Vagina (tissue), 2 donors: ENCODE measurements at regions not wholly inside any gene's neighbourhood (a gene's known extent, or its start where the extent isn't known, plus 50 kb on each side); places are given as distances from the start of the nearest gene placed in this dataset.

Source experiments
- DNase-seq, 2 donors: peaks; one replicate each; pipeline ENCODE4 v3.0.0-alpha.2; 2017; ENCODE audit errors: extremely low spot score in 2 of 2
- H3K27ac ChIP-seq: fragments of 200-600 bp; sonication (generic); one replicate; pipeline ENCODE4 v1.5.1; 2019
- H3K27me3 ChIP-seq: fragments of 200-600 bp; sonication (generic); one replicate; pipeline ENCODE4 v1.5.1; 2019
- H3K36me3 ChIP-seq, 2 donors: fragments of 200-600 bp; sonication (generic); one replicate each; pipeline ENCODE4 v1.5.1; 2017 to 2019
- H3K4me1 ChIP-seq: fragments of 200-600 bp; sonication (generic); one replicate; pipeline ENCODE4 v1.5.1; 2019
- H3K4me3 ChIP-seq, 2 donors: fragments of 200-600 bp; sonication (generic); 1 replicate in 1 of 2; 2 replicates in 1 of 2; pipeline ENCODE4 v1.5.1; 2016 to 2019
- H3K9me3 ChIP-seq: fragments of 200-600 bp; sonication (generic); one replicate; pipeline ENCODE4 v1.5.1; 2019
- POLR2A ChIP-seq, 2 donors: fragments of 450-650 bp; IDR thresholded peaks; one replicate each; pipeline ENCODE4 v1.6.1; 2017; ENCODE audit warnings: antibody characterized with exemption in 2 of 2, mild to moderate bottlenecking in 2 of 2, moderate library complexity in 2 of 2
- POLR2AphosphoS5 ChIP-seq, 2 donors: sonication (generic); formaldehyde crosslinking; IDR thresholded peaks; one replicate each; pipeline ENCODE4 v1.9.0; 2017; ENCODE audit warnings: antibody characterized with exemption in 2 of 2, mild to moderate bottlenecking in 2 of 2, low read depth in 1 of 2; ENCODE audit not compliant: insufficient read depth in 1 of 2
- intact Hi-C: fragments of 100-400 bp; cut with DNase I; formaldehyde crosslinking; loops from one replicate; pipeline ENCODE4 v1.15.1; 2023
- TF ChIP-seq, protein P1 (sequence below), 3 experiments: fragments of 450-650 bp in 2 of 3; fragments of 200-600 bp in 1 of 3; sonication (generic) in 1 of 3; IDR thresholded peaks; one replicate each; pipeline ENCODE4 v1.5.1; 2017 to 2019; ENCODE audit warnings: antibody characterized with exemption in 3 of 3, mild to moderate bottlenecking in 2 of 3, moderate library complexity in 2 of 3

DNA sequence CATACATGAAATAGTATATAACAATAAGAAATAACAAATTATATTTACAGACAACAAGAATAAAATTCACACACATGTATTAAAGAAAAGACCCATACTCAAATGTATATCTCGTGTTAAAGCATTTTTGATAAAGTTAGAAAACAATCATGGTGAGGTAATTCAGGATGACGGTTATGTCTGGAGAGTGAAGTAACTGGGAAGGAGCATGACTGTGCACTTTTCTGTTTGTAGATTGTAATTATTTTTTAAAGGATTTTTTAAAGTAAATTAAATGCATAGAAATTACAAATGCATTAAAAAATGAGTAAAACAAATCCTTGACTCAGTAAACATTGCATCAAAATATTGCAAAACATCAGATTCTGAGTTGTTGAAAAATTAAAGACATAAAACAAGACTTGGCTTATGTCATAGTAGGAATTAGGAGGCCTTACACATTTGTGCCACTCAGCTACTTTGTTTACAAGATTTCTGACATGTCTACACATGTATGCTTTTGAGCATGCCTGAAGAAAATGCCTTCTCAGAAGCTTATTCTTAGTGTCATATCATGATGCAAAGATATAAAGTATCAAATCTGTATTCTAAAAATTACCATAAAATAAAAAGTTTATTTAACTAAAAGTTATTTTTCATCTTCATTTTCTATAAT, 1325.1 kb downstream of the SLC16A7 start:
- no peaks in the 10 kb centered on the region for H3K27me3 ChIP-seq
- DNase-seq, result no peak
- H3K36me3 ChIP-seq, result no peaks in the 10 kb centered on the region
- H3K9me3 ChIP-seq, result no peaks in the 10 kb centered on the region
- peak in 1 of 2 donors; percentile 12 for TF ChIP-seq POLR2AphosphoS5 (IDR thresholded peaks at IDR 0.05; ENCODE audit: insufficient read depth in 1 of 2, low read depth in 1 of 2)
- TF ChIP-seq POLR2A (IDR thresholded peaks at IDR 0.05), result no peak
- intact Hi-C loops, result no loop called here
- no peaks in the 10 kb centered on the region for H3K4me1 ChIP-seq
- H3K4me3 ChIP-seq, result no peak overlapping the region
- H3K27ac ChIP-seq, result no peak overlapping the region

GRCh38 chr12:60921541-60921940, 1325.7 kb downstream of the SLC16A7 start:
- no peaks in the 10 kb centered on the region for H3K27me3 ChIP-seq
- H3K9me3 ChIP-seq, result no peaks in the 10 kb centered on the region
- no peak for TF ChIP-seq POLR2A (IDR thresholded peaks at IDR 0.05)
- TF ChIP-seq, protein P1, sequence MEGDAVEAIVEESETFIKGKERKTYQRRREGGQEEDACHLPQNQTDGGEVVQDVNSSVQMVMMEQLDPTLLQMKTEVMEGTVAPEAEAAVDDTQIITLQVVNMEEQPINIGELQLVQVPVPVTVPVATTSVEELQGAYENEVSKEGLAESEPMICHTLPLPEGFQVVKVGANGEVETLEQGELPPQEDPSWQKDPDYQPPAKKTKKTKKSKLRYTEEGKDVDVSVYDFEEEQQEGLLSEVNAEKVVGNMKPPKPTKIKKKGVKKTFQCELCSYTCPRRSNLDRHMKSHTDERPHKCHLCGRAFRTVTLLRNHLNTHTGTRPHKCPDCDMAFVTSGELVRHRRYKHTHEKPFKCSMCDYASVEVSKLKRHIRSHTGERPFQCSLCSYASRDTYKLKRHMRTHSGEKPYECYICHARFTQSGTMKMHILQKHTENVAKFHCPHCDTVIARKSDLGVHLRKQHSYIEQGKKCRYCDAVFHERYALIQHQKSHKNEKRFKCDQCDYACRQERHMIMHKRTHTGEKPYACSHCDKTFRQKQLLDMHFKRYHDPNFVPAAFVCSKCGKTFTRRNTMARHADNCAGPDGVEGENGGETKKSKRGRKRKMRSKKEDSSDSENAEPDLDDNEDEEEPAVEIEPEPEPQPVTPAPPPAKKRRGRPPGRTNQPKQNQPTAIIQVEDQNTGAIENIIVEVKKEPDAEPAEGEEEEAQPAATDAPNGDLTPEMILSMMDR (IDR thresholded peaks at IDR 0.05), result no peak
- TF ChIP-seq POLR2AphosphoS5 (IDR thresholded peaks at IDR 0.05; ENCODE audit: insufficient read depth in 1 of 2, low read depth in 1 of 2), result no peak
- intact Hi-C loops, result no loop called here
- no peaks in the 10 kb centered on the region for H3K36me3 ChIP-seq
- H3K27ac ChIP-seq, result no peak overlapping the region
- no peak for DNase-seq
- H3K4me1 ChIP-seq, result no peaks in the 10 kb centered on the region
- no peak overlapping the region for H3K4me3 ChIP-seq

DNA sequence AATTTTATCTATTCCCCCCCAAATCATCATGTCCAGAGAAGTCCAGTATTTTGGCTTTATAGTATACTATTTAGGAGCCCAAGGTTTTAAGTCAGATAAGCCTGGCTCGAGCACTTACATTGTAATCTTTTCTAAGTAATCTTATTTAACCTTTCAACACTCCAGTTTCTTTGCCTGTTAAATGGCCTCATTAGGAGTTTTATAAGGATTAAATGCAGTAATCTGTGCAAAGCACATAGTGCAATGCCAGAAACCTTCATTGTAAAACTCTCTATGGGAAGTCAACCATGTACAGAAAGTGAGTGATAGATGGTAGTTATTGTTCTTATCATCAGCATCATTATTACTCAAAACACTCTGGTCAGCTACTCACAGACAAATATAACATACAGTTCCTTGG, 1330.4 kb downstream of the SLC16A7 start:
- no peaks in the 10 kb centered on the region for H3K9me3 ChIP-seq
- no peaks in the 10 kb centered on the region for H3K36me3 ChIP-seq
- DNase-seq, result no peak
- intact Hi-C loops, result no loop called here
- H3K27ac ChIP-seq, result no peak overlapping the region
- no peaks in the 10 kb centered on the region for H3K27me3 ChIP-seq
- no peak overlapping the region for H3K4me3 ChIP-seq
- no peaks in the 10 kb centered on the region for H3K4me1 ChIP-seq
- TF ChIP-seq, protein P1 (IDR thresholded peaks at IDR 0.05), result no peak
- TF ChIP-seq POLR2A (IDR thresholded peaks at IDR 0.05) (no peak), POLR2AphosphoS5 (IDR thresholded peaks at IDR 0.05; ENCODE audit: insufficient read depth in 1 of 2, low read depth in 1 of 2) (no peak)

DNA sequence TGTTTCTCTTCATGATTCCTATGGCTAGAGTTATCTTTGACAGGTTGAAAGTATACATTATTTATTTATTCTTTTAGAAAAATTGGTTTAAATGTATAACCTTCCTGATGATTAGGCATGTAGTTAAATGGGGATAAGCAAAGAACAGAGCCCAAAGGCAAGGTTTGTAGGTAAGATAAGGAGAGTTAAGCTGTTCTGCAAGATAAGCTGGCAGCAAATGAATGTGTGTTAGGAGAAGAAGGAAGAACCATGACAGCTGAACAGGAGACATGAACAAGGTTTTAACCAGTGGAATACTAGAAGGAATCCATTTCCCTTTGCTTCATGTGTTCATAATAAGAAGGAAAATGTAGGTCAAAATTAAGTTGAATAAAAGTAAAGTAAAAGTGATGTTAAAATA, 1330.1 kb upstream of the USP15 start:
- no peaks in the 10 kb centered on the region for H3K27me3 ChIP-seq
- no peak overlapping the region for H3K4me3 ChIP-seq
- no peaks in the 10 kb centered on the region for H3K4me1 ChIP-seq
- intact Hi-C loops, result no loop called here
- no peaks in the 10 kb centered on the region for H3K9me3 ChIP-seq
- H3K27ac ChIP-seq, result no peak overlapping the region
- no peak for TF ChIP-seq POLR2A (IDR thresholded peaks at IDR 0.05)
- TF ChIP-seq, protein P1 (IDR thresholded peaks at IDR 0.05), result no peak
- no peak for DNase-seq
- no peaks in the 10 kb centered on the region for H3K36me3 ChIP-seq

- TF ChIP-seq POLR2A (IDR thresholded peaks at IDR 0.05), result no peak
- TF ChIP-seq POLR2AphosphoS5 (IDR thresholded peaks at IDR 0.05; ENCODE audit: insufficient read depth in 1 of 2, low read depth in 1 of 2), result no peak
- TF ChIP-seq, protein P1 (IDR thresholded peaks at IDR 0.05), result no peak
- H3K27me3 ChIP-seq, result no peaks in the 10 kb centered on the region
- no peak overlapping the region for H3K27ac ChIP-seq
- H3K4me1 ChIP-seq, result no peaks in the 10 kb centered on the region
- no peaks in the 10 kb centered on the region for H3K9me3 ChIP-seq
- no peak for DNase-seq
- intact Hi-C loops, result no loop called here
- H3K4me3 ChIP-seq, result no peak overlapping the region
- no peaks in the 10 kb centered on the region for H3K36me3 ChIP-seq
Measured at GRCh38 chr12:60935981-60936761, 1324.0 kb upstream of the USP15 start.
